HG02798 (cell line): ENCODE measurements at regions not wholly inside any gene's neighbourhood (a gene's known extent, or its start where the extent isn't known, plus 50 kb on each side); places are given as distances from the start of the nearest gene placed in this dataset.

Experiments
- ATAC-seq: cut with Tn5 transposase; IDR thresholded peaks from one replicate; pipeline ENCODE4 v1.9.1; 2021; ENCODE audit warnings: mild to moderate bottlenecking; ENCODE audit not compliant: unreplicated experiment, poor library complexity

- no peak for ATAC-seq
Measured at GRCh38 chr10:62893036-62893435, 76.9 kb upstream of the EGR2 start.

DNA sequence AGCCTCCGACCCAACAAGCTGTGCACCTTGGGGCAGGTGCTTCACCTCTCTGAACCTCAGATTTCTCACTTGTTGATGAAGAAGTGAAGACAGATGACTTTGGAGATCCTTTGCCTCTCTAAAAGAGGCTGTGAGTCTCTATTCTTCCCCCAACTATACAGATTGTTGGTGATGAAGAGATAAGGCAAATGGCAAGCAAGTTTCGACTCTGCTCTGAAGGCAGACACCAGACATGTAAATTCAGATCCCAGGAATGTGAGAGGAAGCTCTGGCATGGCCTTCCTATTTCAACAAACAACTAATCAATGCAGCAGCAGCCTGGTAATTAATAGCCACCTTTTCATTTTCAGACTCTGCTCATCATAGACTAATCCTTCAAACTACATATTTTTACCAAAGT, 74.2 kb upstream of the EGR2 start:
- ATAC-seq = no peak

- no peak for ATAC-seq
Measured at GRCh38 chr10:62887642-62888041, 71.5 kb upstream of the EGR2 start.

DNA sequence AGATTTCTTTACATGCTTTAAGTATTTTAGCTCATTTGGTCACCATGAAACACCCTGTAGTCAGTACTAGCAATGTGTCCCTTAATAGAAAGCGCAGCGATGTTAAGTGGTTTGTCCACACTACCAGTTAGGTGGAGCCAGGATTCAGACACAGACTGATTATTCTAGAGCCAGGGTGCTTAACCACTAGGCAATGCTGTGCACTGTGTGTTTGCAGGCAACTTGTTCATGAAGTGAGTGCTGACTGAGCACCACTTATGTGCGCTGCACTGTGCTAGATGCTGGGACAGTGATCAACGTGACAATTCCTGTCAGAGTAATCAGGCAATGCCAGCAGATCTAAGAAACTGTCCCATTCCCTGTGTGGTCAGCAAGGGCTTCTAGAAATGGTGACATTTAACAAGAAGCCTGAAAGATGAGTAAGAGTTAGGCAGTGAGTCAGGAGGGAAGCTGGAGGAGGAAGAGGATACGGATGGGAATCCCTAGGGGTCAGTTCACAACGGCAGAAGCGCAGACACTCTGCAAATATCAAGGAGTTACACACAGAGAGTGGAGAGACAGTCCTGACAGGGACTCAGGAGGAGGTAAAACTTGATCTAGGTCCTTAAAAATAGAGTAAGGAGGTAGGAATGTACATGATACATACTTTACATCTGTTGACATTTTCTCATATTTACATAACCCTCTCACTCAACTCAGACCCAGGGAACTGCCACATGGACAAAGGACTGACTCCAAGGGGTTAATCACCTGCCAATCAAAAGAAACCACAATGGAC, 69.7 kb upstream of the EGR2 start:
- ATAC-seq = no peak

DNA sequence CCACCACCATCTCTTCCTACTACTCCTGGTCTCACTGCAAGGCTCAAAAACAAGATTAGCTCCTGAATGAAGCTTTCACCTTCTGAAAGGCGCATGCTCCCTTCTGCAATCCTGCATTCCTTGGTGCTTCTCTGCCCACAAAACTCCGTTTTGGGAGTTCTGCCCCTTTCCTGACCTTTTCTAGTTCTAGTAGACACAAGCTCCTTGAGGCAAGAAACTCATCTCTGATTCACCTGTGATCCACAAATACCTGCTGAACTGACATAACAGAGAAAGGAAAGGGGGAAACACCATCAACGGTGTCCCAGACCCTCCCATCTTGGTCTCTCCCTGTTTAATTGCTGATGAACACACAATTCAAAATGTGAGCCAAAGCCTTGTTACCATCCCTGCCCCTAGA, 64.0 kb upstream of the EGR2 start:
- ATAC-seq = no peak

DNA sequence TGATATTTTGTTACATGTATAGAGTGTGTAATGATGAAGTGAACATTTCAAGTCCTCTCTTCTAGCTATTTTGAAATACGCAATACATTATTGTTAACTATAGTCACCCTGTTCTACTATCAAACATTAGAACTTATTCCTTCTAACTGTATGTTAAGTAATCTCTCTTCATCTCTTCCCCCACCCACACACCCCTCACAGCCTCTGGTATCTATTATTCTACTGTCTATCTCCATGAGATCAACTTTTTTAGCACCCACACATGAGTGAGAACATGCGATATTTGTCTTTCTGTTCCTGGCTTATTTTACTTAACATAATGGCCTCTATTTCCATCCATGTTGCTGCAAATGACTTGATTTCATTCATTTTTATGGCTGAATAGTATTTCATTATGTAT, 57.7 kb upstream of the EGR2 start:
- no peak for ATAC-seq

GRCh38 chr10:62870866-62871265, 54.7 kb upstream of the EGR2 start:
- ATAC-seq = peak; percentile 91

GRCh38 chr10:62869958-62870357, 53.8 kb upstream of the EGR2 start:
- no peak for ATAC-seq

GRCh38 chr10:62866941-62867340, 50.8 kb upstream of the EGR2 start:
- no peak for ATAC-seq

DNA sequence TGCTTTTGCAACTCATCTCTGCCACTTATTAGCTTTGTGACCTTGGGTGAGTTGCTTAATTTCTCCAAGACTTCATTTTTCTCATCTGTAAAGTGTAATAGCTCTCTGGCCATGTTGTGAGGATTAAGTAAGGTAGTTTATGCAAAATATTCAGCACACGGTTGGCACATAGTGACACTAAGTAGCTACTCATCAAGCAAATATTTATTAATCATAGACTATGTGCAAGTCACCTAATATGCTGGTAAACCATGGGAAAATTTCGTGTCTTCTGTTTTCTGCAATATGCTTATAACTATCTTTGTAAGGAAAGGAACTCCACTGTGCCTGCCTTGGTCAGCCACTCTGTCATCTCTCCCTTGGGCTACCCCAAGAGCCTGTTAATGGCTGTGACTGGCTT, 50.3 kb upstream of the EGR2 start:
- no peak for ATAC-seq
